T-helper 1 cell treated with Interleukin-12 subunit alpha and Interleukin-12 subunit beta and Interleukin-4 antibody, amounts not matched to agents 30 ng/mL and 1 ng/mL, for 36 hours (primary cell): ENCODE measurements at regions not wholly inside any gene's neighbourhood (a gene's known extent, or its start where the extent isn't known, plus 50 kb on each side); places are given as distances from the start of the nearest gene placed in this dataset.

Experiments used
- intact Hi-C: fragments of 100-400 bp; cut with micrococcal nuclease; formaldehyde crosslinking; loops from one replicate; pipeline ENCODE4 v1.15.1; 2024

DNA sequence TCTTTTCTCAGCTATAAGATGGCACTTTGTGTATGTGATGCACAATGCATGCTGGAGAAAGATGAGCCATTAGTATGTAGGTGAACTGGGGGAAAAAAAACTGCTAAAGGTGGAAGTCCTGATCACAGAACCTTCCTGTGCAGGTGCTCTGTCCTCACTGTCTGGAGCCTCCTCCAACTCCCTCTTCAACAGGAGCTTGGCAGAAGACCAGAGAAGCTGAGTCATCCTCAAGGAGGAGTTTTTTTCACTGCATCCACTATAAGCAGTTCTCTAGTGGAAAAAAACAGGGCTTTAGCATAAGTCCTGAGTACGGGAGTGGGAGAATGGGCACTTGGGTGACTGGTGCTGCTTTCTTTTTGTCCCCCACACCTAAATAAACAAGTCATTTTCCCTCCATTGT is 168.4 kb upstream of the CADPS start:
- intact Hi-C loops: no loop called here

- intact Hi-C loops: no loop called here
Measured at GRCh38 chr3:63046152-63046551, 170.9 kb upstream of the CADPS start.

DNA sequence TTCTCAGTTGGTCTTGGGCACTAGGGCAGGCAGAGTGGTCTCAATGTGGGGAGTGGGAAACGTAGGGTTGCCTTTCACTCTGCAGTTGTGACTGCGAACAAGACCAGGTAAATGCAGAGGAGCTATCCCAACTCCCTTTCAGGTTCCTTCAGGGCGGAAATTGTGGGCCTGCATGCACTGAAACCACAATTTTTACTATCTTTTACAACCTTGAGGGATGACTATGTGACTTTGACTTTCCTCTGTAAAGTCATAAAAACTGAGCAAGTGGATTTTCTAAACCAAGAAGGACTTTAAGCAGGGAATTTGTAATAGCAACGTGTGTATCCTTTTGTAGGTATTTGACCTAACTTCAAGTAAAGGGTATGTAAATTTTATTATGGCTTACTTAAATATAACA is 171.4 kb upstream of the CADPS start:
- intact Hi-C loops: no loop called here

DNA sequence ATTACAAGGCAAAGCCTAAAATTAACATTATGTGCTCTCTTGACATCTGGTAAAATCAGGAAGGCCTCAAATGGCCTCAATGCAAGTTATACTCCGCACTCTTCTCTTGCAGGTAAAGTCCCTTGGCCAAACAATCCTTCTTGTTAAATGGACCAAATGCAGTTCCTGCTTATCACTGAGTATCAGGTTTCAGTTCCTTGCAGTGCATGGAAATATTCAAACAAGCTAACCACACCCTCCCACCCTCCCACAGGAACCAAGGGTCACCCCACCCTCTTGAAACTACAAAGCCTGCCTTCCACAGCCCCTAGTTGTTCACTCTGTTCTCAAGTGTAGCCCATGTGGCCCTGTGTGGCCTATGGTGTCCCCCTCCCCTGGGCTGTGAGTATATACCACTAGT is 171.9 kb upstream of the CADPS start:
- intact Hi-C loops: no loop called here

- intact Hi-C loops: no loop called here
Measured at GRCh38 chr3:63048367-63049326, 173.4 kb upstream of the CADPS start.

DNA sequence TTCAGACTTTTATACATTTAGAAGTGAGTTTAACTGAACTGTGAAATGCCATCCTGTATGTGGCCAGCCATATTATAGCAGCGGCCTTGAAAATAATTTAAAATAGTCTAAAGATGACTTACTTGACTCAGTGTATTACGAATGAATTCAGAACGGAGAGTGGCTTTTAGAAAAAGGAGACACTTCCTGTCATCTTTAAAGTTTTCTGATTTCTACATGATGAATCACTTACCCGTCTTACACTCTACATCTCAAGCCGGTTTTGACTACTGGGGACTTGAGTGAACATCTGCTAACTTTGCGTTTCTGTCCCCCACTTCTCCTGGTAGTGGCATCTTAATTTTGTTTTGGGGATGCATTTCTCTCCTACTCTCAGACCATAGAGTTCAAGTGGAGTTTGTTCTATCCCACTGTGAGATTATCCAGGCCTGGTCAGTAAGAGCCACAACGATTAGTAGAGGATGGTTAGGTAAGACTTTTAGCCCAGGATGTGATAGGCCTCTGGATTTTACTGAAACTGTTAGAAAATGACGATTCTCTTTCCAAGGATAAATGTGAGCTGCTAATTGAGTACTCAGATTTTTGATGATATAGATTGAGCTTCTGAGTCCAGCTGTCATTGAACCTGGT is 175.4 kb upstream of the CADPS start:
- intact Hi-C loops: no loop called here

- intact Hi-C loops: no loop called here
Measured at GRCh38 chr3:63051920-63052319, 176.7 kb upstream of the CADPS start.

DNA sequence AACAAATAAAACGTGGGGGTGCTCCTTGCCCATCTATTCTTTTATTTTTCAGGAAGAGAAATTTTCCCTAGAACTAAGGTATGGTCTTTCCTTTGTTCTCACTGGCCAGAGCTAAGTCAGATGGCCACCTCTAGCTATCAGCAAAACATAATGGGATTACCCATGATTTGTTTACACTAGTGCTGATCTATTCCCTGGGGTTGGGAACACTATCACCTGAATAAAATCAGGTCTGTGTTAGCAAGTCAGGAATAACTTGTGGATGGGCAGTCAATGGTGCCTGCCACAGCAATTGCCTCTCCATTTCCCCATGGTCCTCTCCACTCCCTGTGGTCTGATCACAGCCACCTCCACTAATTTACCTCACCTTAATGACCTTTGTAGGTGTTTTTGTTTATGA is 181.7 kb upstream of the CADPS start:
- intact Hi-C loops: no loop called here

GRCh38 chr3:63060412-63060811 is 185.2 kb upstream of the CADPS start:
- intact Hi-C loops: no loop called here

DNA sequence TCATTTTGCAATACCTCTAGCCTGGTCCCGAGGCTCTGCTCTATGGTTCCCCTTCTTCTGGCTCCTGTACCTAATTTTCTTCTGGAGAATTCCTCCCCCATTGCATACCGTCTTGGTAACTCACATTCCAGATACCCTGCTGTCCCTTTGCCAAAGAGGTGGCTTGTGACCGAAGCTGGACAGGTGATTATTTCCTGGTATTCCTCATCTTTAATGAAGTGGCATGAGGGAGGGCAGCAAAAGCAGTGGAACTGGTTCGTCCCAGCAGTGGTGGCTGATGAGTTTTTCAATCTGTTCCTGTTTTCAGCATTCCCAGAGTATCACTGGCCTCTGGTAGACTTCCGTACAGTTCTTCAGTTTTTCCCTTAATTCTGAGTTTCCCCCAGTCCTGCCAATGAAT is 186.2 kb upstream of the CADPS start:
- intact Hi-C loops: no loop called here

GRCh38 chr3:63064209-63064755 is 189.1 kb upstream of the CADPS start:
- intact Hi-C loops: no loop called here

DNA sequence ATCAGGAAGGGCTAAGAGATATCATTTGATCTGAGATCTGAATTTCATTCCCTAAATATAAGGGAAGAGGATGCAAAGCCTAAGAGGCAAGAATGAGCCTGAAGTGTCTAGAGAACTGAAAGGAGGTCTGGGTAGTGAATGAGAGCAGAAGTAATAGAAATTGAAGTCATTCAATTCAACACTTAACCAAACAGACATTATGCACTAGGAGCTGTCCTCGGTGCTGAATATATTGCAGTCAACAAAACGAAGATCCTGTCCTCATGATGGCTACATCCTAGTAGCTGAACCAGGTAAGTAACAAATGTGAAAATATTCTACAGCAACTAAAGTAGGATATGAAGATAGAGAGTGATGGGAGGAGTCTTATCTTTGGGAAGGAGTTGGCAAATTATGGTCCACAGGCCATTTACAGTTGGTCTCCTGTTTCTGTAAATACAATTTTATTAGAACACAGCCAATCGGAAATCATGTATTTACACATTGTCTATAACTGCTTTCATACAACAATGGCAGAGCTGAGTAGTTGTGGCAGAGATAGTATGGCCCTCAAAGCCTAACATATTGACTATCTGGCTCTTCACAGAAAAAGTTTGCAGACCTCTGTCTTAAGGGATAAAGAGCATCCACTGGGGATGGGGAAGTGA is 192.9 kb upstream of the CADPS start:
- intact Hi-C loops: no loop called here

- intact Hi-C loops: no loop called here
Measured at GRCh38 chr3:63069806-63070475, 194.7 kb upstream of the CADPS start.

- intact Hi-C loops: no loop called here
Measured at GRCh38 chr3:63070476-63070810, 195.2 kb upstream of the CADPS start.

- intact Hi-C loops: no loop called here
Measured at GRCh38 chr3:63076357-63076756, 201.1 kb upstream of the CADPS start.

DNA sequence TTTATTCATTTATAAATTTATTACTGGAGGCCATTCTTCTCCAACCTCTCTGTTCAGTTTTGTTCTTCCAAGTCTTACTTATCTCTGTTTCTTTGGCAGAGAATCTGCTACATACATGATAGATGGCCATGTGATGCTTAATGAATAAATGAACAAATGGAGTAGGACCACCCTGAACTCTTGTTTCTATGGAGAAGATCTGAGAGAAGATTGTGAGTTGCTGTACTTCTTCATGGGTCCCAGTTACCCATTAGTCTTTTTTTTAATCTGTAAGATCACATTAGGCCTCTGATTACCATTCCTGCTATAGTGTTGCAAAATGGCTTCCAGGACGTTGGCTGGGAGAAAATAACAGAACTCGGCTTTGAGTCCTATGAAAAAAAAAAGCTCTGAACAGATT is 191.9 kb upstream of the SYNPR start:
- intact Hi-C loops: no loop called here

DNA sequence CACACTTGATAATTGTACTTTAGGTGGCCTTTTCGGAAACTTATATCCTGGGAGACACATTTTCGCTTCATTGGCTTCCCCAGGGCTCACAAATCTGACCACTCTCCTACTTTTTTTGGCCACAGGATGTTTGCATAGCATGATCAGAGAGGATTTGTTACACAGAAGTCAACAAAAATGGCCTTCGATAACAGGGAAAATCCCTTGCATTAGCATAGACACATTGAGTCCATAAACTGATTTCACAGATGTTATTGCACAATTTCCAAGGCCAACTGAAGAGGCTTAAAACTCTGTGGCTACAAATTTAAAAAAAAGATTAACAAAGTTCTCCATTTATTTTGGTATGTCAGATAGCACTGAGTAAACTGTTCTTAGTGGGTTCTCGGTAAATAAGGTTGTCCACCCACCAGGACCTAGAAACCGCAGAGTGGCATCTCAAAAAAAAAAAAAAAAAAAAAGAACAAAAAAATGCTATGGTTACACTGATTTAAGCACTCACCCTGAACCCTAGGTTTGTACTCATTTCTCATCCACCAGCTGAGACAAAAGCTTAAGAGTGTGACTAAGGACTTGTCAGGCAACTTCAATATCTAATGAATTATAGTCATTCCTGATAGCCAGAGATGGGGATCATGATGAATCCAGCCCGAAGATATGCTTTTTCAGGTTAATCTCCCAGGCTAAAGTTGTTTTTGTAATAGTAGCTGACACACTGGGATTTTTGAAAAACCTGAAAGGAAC is 188.9 kb upstream of the SYNPR start:
- intact Hi-C loops: no loop called here

DNA sequence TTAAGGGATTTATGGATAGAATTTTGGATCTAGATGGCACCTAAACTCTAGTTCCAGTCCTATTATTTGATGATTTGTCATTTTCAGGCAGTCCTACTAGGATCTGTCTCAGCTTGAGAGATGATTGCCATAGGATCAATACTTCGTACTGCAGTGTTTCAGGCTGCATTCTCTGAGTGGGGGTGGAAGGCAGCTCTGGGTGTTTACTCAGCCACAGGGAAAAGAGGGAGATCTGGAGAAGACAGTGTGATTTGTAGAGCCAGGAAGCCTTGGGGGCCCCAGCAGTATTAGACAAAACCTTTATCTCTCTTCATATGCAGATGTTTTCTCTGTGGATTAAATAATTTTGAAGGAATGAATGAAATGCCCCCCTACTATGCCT is 188.4 kb upstream of the SYNPR start:
- intact Hi-C loops: no loop called here

DNA sequence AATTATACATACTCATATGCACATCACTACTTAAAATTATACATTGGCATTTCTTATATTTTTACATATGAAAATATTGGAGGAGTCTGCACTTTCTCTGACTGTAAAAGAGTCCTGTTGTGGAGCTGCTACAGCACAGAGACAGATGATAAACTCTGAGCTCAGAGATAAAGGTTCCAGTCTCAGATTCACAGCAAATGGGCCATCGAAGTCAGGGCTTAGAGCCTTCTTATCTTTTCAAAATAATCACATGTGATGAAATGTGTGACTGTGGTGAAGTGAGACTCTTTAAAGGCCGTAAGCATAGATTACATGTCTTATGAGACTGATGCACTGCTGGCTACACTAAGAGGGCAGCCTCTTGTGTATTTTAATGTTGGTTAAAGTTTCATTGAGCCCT is 187.5 kb upstream of the SYNPR start:
- intact Hi-C loops: no loop called here

DNA sequence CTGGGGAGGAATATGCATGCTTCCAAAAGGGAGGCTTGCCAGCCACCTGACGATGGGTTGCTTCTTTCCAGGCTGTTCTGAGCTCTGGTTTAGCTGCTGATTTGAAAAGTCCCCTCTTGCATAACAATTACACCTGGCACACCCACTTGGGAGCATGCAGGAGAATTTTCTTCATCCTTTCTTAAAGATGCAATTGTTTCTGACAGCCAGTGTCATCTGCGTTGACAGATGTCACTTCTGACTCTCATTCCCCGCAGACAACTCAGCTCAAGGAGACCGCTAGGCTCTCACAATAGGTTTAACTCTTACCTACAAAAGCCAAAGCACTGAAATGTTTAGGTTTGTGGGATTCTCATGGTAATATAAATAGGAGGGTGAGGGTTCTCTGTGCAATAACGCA is 185.6 kb upstream of the SYNPR start:
- intact Hi-C loops: no loop called here
